ENCODE measurements at regions not wholly inside any gene's neighbourhood (a gene's known extent, or its start where the extent isn't known, plus 50 kb on each side); places are given as distances from the start of the nearest gene placed in this dataset.
"Not testable (repeated sequence)": the region's sequence is repeated elsewhere in the genome, so short reads cannot be mapped to it uniquely, and the experiment has no call there.

GRCh38 chrX:89757767-89758166 is 163.9 kb upstream of the TGIF2LX start:
- H4K20me1 ChIP-seq (ENCODE audit: insufficient read depth, low read length); intact Hi-C loops (cut with micrococcal nuclease; ENCODE audit: unreplicated experiment); H3K9me2 ChIP-seq (ENCODE audit: insufficient read depth, low read length); CTCF ChIA-PET (ENCODE audit: unreplicated experiment); BruUV-seq (replicated peaks); H3K79me2 ChIP-seq (ENCODE audit: insufficient read depth, low read depth, low read length); H3K9me3 ChIP-seq (ENCODE audit: low read length); H3K36me3 ChIP-seq (ENCODE audit: insufficient read depth, low read length); H3K4me1 ChIP-seq (ENCODE audit: insufficient read depth, low read length, poor library complexity, severe bottlenecking); POLR2A ChIA-PET; H2AFZ ChIP-seq (ENCODE audit: low read length); H3K4me3 ChIP-seq (ENCODE audit: low read depth, low read length, poor library complexity, severe bottlenecking); H3K27ac ChIP-seq (ENCODE audit: low read depth, low read length, poor library complexity, severe bottlenecking); H3K4me2 ChIP-seq (ENCODE audit: low read length): not testable (repeated sequence)
- TF ChIP-seq CTCF (conservative IDR thresholded peaks at IDR 0.05; ENCODE audit: low read length): peak; percentile 61
- peak; percentile 27 for DNase-seq (ENCODE audit: low spot score)

- H2AFZ ChIP-seq (ENCODE audit: low read length); H3K27ac ChIP-seq (ENCODE audit: low read depth, low read length, poor library complexity, severe bottlenecking); H3K9me2 ChIP-seq (ENCODE audit: insufficient read depth, low read length); H3K4me2 ChIP-seq (ENCODE audit: low read length); H4K20me1 ChIP-seq (ENCODE audit: insufficient read depth, low read length); BruUV-seq (replicated peaks); H3K79me2 ChIP-seq (ENCODE audit: insufficient read depth, low read depth, low read length); intact Hi-C loops (cut with micrococcal nuclease; ENCODE audit: unreplicated experiment); H3K4me3 ChIP-seq (ENCODE audit: low read depth, low read length, poor library complexity, severe bottlenecking); H3K36me3 ChIP-seq (ENCODE audit: insufficient read depth, low read length); POLR2A ChIA-PET; H3K9me3 ChIP-seq (ENCODE audit: low read length); DNase-seq (ENCODE audit: low spot score); CTCF ChIA-PET (ENCODE audit: unreplicated experiment); H3K4me1 ChIP-seq (ENCODE audit: insufficient read depth, low read length, poor library complexity, severe bottlenecking): not testable (repeated sequence)
- TF ChIP-seq CTCF (conservative IDR thresholded peaks at IDR 0.05; ENCODE audit: low read length): peak; percentile 36; the same call in 1 of the 2 replicates
Measured at GRCh38 chrX:89759076-89759685, 162.5 kb upstream of the TGIF2LX start.

GRCh38 chrX:89771639-89772038 is 150.1 kb upstream of the TGIF2LX start:
- POLR2A ChIA-PET; H3K79me2 ChIP-seq (ENCODE audit: insufficient read depth, low read depth, low read length); intact Hi-C loops (cut with micrococcal nuclease; ENCODE audit: unreplicated experiment); H3K36me3 ChIP-seq (ENCODE audit: insufficient read depth, low read length); H3K4me2 ChIP-seq (ENCODE audit: low read length); DNase-seq (ENCODE audit: low spot score); H3K9me3 ChIP-seq (ENCODE audit: low read length); H3K27ac ChIP-seq (ENCODE audit: low read depth, low read length, poor library complexity, severe bottlenecking); CTCF ChIA-PET (ENCODE audit: unreplicated experiment); H3K4me3 ChIP-seq (ENCODE audit: low read depth, low read length, poor library complexity, severe bottlenecking); H4K20me1 ChIP-seq (ENCODE audit: insufficient read depth, low read length); H2AFZ ChIP-seq (ENCODE audit: low read length); H3K9me2 ChIP-seq (ENCODE audit: insufficient read depth, low read length); H3K4me1 ChIP-seq (ENCODE audit: insufficient read depth, low read length, poor library complexity, severe bottlenecking); BruUV-seq (replicated peaks): not testable (repeated sequence)

- POLR2A ChIA-PET; BruUV-seq (replicated peaks); H2AFZ ChIP-seq (ENCODE audit: low read length); H3K27ac ChIP-seq (ENCODE audit: low read depth, low read length, poor library complexity, severe bottlenecking); H3K36me3 ChIP-seq (ENCODE audit: insufficient read depth, low read length); DNase-seq (ENCODE audit: low spot score); H3K4me2 ChIP-seq (ENCODE audit: low read length); CTCF ChIA-PET (ENCODE audit: unreplicated experiment); H3K9me3 ChIP-seq (ENCODE audit: low read length); H3K9me2 ChIP-seq (ENCODE audit: insufficient read depth, low read length); H4K20me1 ChIP-seq (ENCODE audit: insufficient read depth, low read length); H3K4me3 ChIP-seq (ENCODE audit: low read depth, low read length, poor library complexity, severe bottlenecking); intact Hi-C loops (cut with micrococcal nuclease; ENCODE audit: unreplicated experiment); H3K4me1 ChIP-seq (ENCODE audit: insufficient read depth, low read length, poor library complexity, severe bottlenecking); H3K79me2 ChIP-seq (ENCODE audit: insufficient read depth, low read depth, low read length): not testable (repeated sequence)
Measured at GRCh38 chrX:89811440-89811839, 110.3 kb upstream of the TGIF2LX start.

- H3K9me2 ChIP-seq (ENCODE audit: insufficient read depth, low read length); H3K9me3 ChIP-seq (ENCODE audit: low read length); H2AFZ ChIP-seq (ENCODE audit: low read length); intact Hi-C loops (cut with micrococcal nuclease; ENCODE audit: unreplicated experiment); BruUV-seq (replicated peaks); H3K27ac ChIP-seq (ENCODE audit: low read depth, low read length, poor library complexity, severe bottlenecking); H3K4me1 ChIP-seq (ENCODE audit: insufficient read depth, low read length, poor library complexity, severe bottlenecking); CTCF ChIA-PET (ENCODE audit: unreplicated experiment); H3K36me3 ChIP-seq (ENCODE audit: insufficient read depth, low read length); H4K20me1 ChIP-seq (ENCODE audit: insufficient read depth, low read length); DNase-seq (ENCODE audit: low spot score); H3K4me2 ChIP-seq (ENCODE audit: low read length); H3K4me3 ChIP-seq (ENCODE audit: low read depth, low read length, poor library complexity, severe bottlenecking); H3K79me2 ChIP-seq (ENCODE audit: insufficient read depth, low read depth, low read length); POLR2A ChIA-PET: not testable (repeated sequence)
Measured at GRCh38 chrX:89839723-89840122, 82.0 kb upstream of the TGIF2LX start.

All from OCI-LY7 (cell line).